ENCODE measurements at regions not wholly inside any gene's neighbourhood (a gene's known extent, or its start where the extent isn't known, plus 50 kb on each side); places are given as distances from the start of the nearest gene placed in this dataset. TPM values are rescaled to one million over a fixed set of nuclear protein-coding genes. Genes with fewer than 3 reads are reported as not detected.

GRCh38 chr2:143819764-143820163 is 690.5 kb downstream of the ARHGAP15 start:
- H2AFZ ChIP-seq (ENCODE audit: insufficient read depth, low read depth, low read length, poor library complexity, severe bottlenecking): no peak overlapping the region
- intact Hi-C loops (cut with micrococcal nuclease): no loop called here
- CTCF ChIA-PET: no interaction called here

GRCh38 chr2:143819190-143819735 is 690.0 kb downstream of the ARHGAP15 start:
- WGBS (ENCODE audit: insufficient coverage): 0% methylated on average over 1 of the region's 1 CpG
- no peak for TF ChIP-seq CTCF (IDR thresholded peaks at IDR 0.05)
- TF ChIP-seq EZH2 (IDR thresholded peaks at IDR 0.05; ENCODE audit: borderline replicate concordance, insufficient read depth, low read depth, low read length, poor library complexity, severe bottlenecking): no peak

More at GRCh38 chr2:143819764-143820163, 690.5 kb downstream of the ARHGAP15 start:
- DNase-seq (no peak), ATAC-seq (ENCODE audit: low read depth) (no peak)
- H3K4me1 ChIP-seq (ENCODE audit: control insufficient read depth in 2 of 2, insufficient read depth in 2 of 2, low read length in 2 of 2): peaks cover 3 to 6% of the 10 kb centered on the region in 2 donors
- no peak overlapping the region for H3K4me2 ChIP-seq (replicated peaks; ENCODE audit: low read depth, low read length, poor library complexity, severe bottlenecking)
- no peaks in the 10 kb centered on the region for H3K36me3 ChIP-seq (replicated peaks in 1 of 2; ENCODE audit: control extremely low read depth in 1 of 2, control insufficient read depth in 1 of 2, extremely low read depth in 1 of 2, insufficient read depth in 2 of 2, low read length in 1 of 2)
- H3K4me3 ChIP-seq (ENCODE audit: control extremely low read depth in 1 of 5, extremely low read depth in 1 of 5, insufficient read depth in 1 of 5, low read depth in 2 of 5, low read length in 4 of 5): no peak overlapping the region
- POLR2A ChIA-PET: no interaction called here
- H3K4me1 Mint-ChIP-seq: peaks cover 14% of the 10 kb centered on the region
- no peak overlapping the region for H3K9ac ChIP-seq (ENCODE audit: low read length)
- no peak overlapping the region for H3K27ac ChIP-seq (ENCODE audit: low read length in 2 of 2)
- H3K27ac Mint-ChIP-seq: no peak overlapping the region
- TF ChIP-seq CTCF (IDR thresholded peaks at IDR 0.05): no peak
- TF ChIP-seq EZH2 (IDR thresholded peaks at IDR 0.05; ENCODE audit: borderline replicate concordance, insufficient read depth, low read depth, low read length, poor library complexity, severe bottlenecking): no peak
- no peaks in the 10 kb centered on the region for H4K20me1 ChIP-seq (ENCODE audit: control insufficient read depth, insufficient read depth, low read length, poor library complexity, severe bottlenecking)
- no peak overlapping the region for H3K4me3 Mint-ChIP-seq
- no peaks in the 10 kb centered on the region for H3K79me2 ChIP-seq (ENCODE audit: control insufficient read depth, insufficient read depth, low read length)
- H3K27me3 ChIP-seq (replicated peaks in 1 of 4; ENCODE audit: control extremely low read depth in 1 of 4, control insufficient read depth in 3 of 4, insufficient read depth in 4 of 4, low read length in 3 of 4): no peaks in the 10 kb centered on the region
- WGBS (ENCODE audit: insufficient coverage): no CpG with 5 or more reads among the region's 7 CpGs
- H3K9me3 Mint-ChIP-seq (ENCODE audit: insufficient read depth): no peaks in the 10 kb centered on the region
- no peaks in the 10 kb centered on the region for H3K27me3 Mint-ChIP-seq
- H3K9me3 ChIP-seq (ENCODE audit: control extremely low read depth in 1 of 3, control insufficient read depth in 2 of 3, insufficient read depth in 1 of 3, low read length in 2 of 3): no peaks in the 10 kb centered on the region

More at GRCh38 chr2:143819190-143819735, 690.0 kb downstream of the ARHGAP15 start:
- ChIA-PET POLR2A (interaction anchor here (0.7 kb wide), 1 partner anchor 13 kb away, joined by 4 read pairs; no protein-coding TSS in a partner anchor), CTCF (no interaction called here)
- H3K4me1 Mint-ChIP-seq: peaks cover 18% of the 10 kb centered on the region
- Histone ChIP-seq H4K20me1 (ENCODE audit: control insufficient read depth, insufficient read depth, low read length, poor library complexity, severe bottlenecking) (no peaks in the 10 kb centered on the region), H3K27me3 (replicated peaks in 1 of 4; ENCODE audit: control extremely low read depth in 1 of 4, control insufficient read depth in 3 of 4, insufficient read depth in 4 of 4, low read length in 3 of 4) (no peaks in the 10 kb centered on the region), H3K27ac (ENCODE audit: low read length in 2 of 2) (no peak overlapping the region), H3K4me3 (ENCODE audit: control extremely low read depth in 1 of 5, extremely low read depth in 1 of 5, insufficient read depth in 1 of 5, low read depth in 2 of 5, low read length in 4 of 5) (no peak overlapping the region), H2AFZ (ENCODE audit: insufficient read depth, low read depth, low read length, poor library complexity, severe bottlenecking) (no peak overlapping the region), H3K4me2 (replicated peaks; ENCODE audit: low read depth, low read length, poor library complexity, severe bottlenecking) (no peak overlapping the region), H3K79me2 (ENCODE audit: control insufficient read depth, insufficient read depth, low read length) (no peaks in the 10 kb centered on the region), H3K36me3 (replicated peaks in 1 of 2; ENCODE audit: control extremely low read depth in 1 of 2, control insufficient read depth in 1 of 2, extremely low read depth in 1 of 2, insufficient read depth in 2 of 2, low read length in 1 of 2) (no peaks in the 10 kb centered on the region), H3K4me1 (ENCODE audit: control insufficient read depth in 2 of 2, insufficient read depth in 2 of 2, low read length in 2 of 2) (peaks cover 3 to 6% of the 10 kb centered on the region in 2 donors), H3K9me3 (ENCODE audit: control extremely low read depth in 1 of 3, control insufficient read depth in 2 of 3, insufficient read depth in 1 of 3, low read length in 2 of 3) (no peaks in the 10 kb centered on the region), H3K9ac (ENCODE audit: low read length) (no peak overlapping the region)
- no peak overlapping the region for H3K4me3 Mint-ChIP-seq
- H3K27me3 Mint-ChIP-seq: no peaks in the 10 kb centered on the region
- DNase-seq (peak; percentile 10), ATAC-seq (ENCODE audit: low read depth) (peak; percentile 17)
- intact Hi-C loops (cut with micrococcal nuclease): no loop called here
- no peak overlapping the region for H3K27ac Mint-ChIP-seq
- H3K9me3 Mint-ChIP-seq (ENCODE audit: insufficient read depth): no peaks in the 10 kb centered on the region

Small RNAs in the stretch of these regions (small RNA-seq; reads per million reads assigned to genes)
- not detected for gene RF00019 (ENCODE audit: insufficient read length, low read depth, low replicate concordance)
